Smooth muscle cell (in vitro differentiated cells): ENCODE measurements at regions not wholly inside any gene's neighbourhood (a gene's known extent, or its start where the extent isn't known, plus 50 kb on each side); places are given as distances from the start of the nearest gene placed in this dataset.

Experiments
- DNase-seq: peaks from one replicate; lab custom pipeline; 2025; ENCODE audit not compliant: unreplicated experiment; lab: John Stamatoyannopoulos, UW
- H2AFZ ChIP-seq: fragments of 200-600 bp; sonication (generic); 2 replicates; pipeline ENCODE4 v1.6.0; 2016; ENCODE audit warnings: antibody characterized with exemption, low read depth, mild to moderate bottlenecking
- H3F3A ChIP-seq: fragments of 200-600 bp; sonication (generic); 2 replicates; pipeline ENCODE4 v1.6.0; 2017; ENCODE audit warnings: antibody characterized with exemption, low read depth
- H3K27ac ChIP-seq: fragments of 200-600 bp; sonication (generic); 2 replicates; pipeline ENCODE4 v1.5.1; 2016; ENCODE audit warnings: low read depth, mild to moderate bottlenecking
- H3K27me3 ChIP-seq: fragments of 200-600 bp; sonication (generic); 2 replicates; pipeline ENCODE4 v1.6.1; 2016; ENCODE audit warnings: low read depth, mild to moderate bottlenecking
- H3K36me3 ChIP-seq: fragments of 200-600 bp; sonication (generic); 2 replicates; pipeline ENCODE4 v1.5.1; 2016; ENCODE audit warnings: low read depth
- H3K4me1 ChIP-seq: fragments of 200-600 bp; sonication (generic); 2 replicates; pipeline ENCODE4 v1.5.1; 2016; ENCODE audit warnings: low read depth
- H3K4me2 ChIP-seq: fragments of 200-600 bp; sonication (generic); 2 replicates; pipeline ENCODE4 v1.6.0; 2016; ENCODE audit warnings: mild to moderate bottlenecking
- H3K4me3 ChIP-seq: fragments of 200-600 bp; sonication (generic); 2 replicates; pipeline ENCODE4 v1.5.1; 2016; ENCODE audit warnings: mild to moderate bottlenecking
- H3K79me2 ChIP-seq: fragments of 200-600 bp; sonication (generic); 2 replicates; pipeline ENCODE4 v1.6.0; 2016; ENCODE audit warnings: low read depth, mild to moderate bottlenecking
- H3K9ac ChIP-seq: fragments of 200-600 bp; sonication (generic); 2 replicates; pipeline ENCODE4 v1.6.0; 2016; ENCODE audit warnings: low read depth
- H3K9me3 ChIP-seq: fragments of 200-600 bp; sonication (generic); replicated peaks from 2 replicates; pipeline ENCODE4 v1.5.1; 2016; ENCODE audit warnings: low read depth
- H4K20me1 ChIP-seq: fragments of 200-600 bp; sonication (generic); 2 replicates; pipeline ENCODE4 v1.6.0; 2016; ENCODE audit warnings: low read depth
- CTCF ChIP-seq: fragments of 200-600 bp; sonication (generic); IDR thresholded peaks from 2 replicates; pipeline ENCODE4 v1.5.1; 2017; ENCODE audit warnings: borderline replicate concordance, mild to moderate bottlenecking, antibody characterized with exemption; ENCODE audit not compliant: insufficient read depth, poor library complexity, severe bottlenecking
- WGBS: methylation state at CpG from one replicate; pipeline ENCODE4 v1.1.7; 2016; ENCODE audit warnings: low lambda C conversion rate; 5-methylcytosine and 5-hydroxymethylcytosine counted together

DNA sequence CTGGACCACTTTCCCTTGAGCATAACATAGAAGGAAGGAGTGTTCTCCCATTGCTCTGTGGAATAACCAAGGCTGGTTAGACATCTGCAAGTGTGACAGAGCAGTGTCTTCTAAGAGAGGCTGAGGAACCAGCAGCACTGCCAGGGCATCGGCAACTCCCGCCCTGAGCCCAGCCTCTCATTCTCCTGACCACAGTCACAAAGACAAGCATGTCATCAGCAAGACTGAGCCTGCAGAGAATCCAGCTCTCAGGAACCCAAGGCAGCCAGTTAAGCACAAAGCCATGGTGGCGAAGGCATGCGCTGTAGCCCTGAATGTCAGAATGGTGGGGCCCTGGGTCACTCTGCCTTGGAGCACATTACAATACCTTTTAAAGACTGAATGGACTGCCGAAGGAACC lies 253.9 kb downstream of the AGTPBP1 start:
- WGBS = 84% methylated on average over 5 of the region's 5 CpGs
- TF ChIP-seq CTCF = no peak

DNA sequence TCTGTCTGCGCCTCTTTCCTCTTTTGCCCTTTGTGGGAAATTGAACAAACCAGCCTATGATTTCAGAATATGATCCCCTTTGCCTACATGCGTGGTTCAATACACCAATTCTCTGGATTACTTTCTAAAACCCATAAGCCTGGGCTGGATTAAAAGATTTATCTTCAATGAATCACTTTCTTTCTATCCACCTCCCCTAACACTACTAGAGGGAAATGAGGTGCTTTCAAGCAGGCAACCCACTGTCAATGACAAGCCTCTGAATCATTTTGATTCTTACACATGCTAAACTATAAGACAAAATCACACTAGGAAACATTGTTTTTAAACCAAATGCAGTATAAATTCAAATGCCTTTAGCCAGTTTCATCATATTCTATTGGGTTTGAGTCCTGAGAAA lies 257.5 kb downstream of the AGTPBP1 start:
- no peaks in the 10 kb centered on the region for H3K4me1 ChIP-seq
- no peaks in the 10 kb centered on the region for H3K79me2 ChIP-seq
- H3K4me3 ChIP-seq = no peak overlapping the region
- no peaks in the 10 kb centered on the region for H3F3A ChIP-seq
- H2AFZ ChIP-seq = no peak overlapping the region
- peaks cover 53% of the 10 kb centered on the region for H3K27me3 ChIP-seq
- 57% methylated on average over 2 of the region's 2 CpGs for WGBS
- H3K36me3 ChIP-seq = no peaks in the 10 kb centered on the region
- H3K9me3 ChIP-seq = no peaks in the 10 kb centered on the region
- H4K20me1 ChIP-seq = no peaks in the 10 kb centered on the region
- TF ChIP-seq CTCF = no peak
- no peak overlapping the region for H3K9ac ChIP-seq
- H3K4me2 ChIP-seq = no peak overlapping the region
- no peak for DNase-seq
- H3K27ac ChIP-seq = no peak overlapping the region

More for the DNA sequence above, 253.9 kb downstream of the AGTPBP1 start:
- Histone ChIP-seq H3K9ac (no peak overlapping the region), H3F3A (no peaks in the 10 kb centered on the region), H3K4me3 (no peak overlapping the region), H3K27me3 (peaks cover 25% of the 10 kb centered on the region), H3K4me2 (no peak overlapping the region), H3K79me2 (no peaks in the 10 kb centered on the region), H2AFZ (no peak overlapping the region), H3K27ac (no peak overlapping the region), H3K36me3 (no peaks in the 10 kb centered on the region), H4K20me1 (no peaks in the 10 kb centered on the region), H3K4me1 (no peaks in the 10 kb centered on the region), H3K9me3 (no peaks in the 10 kb centered on the region)
- no peak for DNase-seq

GRCh38 chr9:85483208-85483607 lies 258.5 kb downstream of the AGTPBP1 start:
- no peaks in the 10 kb centered on the region for H3F3A ChIP-seq
- H3K36me3 ChIP-seq = no peaks in the 10 kb centered on the region
- H3K9ac ChIP-seq = no peak overlapping the region
- peak; percentile 13 for TF ChIP-seq CTCF
- no peak overlapping the region for H3K4me2 ChIP-seq
- no peaks in the 10 kb centered on the region for H3K79me2 ChIP-seq
- DNase-seq = no peak
- no peak overlapping the region for H2AFZ ChIP-seq
- no peak overlapping the region for H3K27ac ChIP-seq
- WGBS = 90% methylated on average over 4 of the region's 4 CpGs
- H3K4me3 ChIP-seq = no peak overlapping the region
- no peaks in the 10 kb centered on the region for H4K20me1 ChIP-seq
- no peaks in the 10 kb centered on the region for H3K9me3 ChIP-seq
- peaks cover 61% of the 10 kb centered on the region for H3K27me3 ChIP-seq
- no peaks in the 10 kb centered on the region for H3K4me1 ChIP-seq

DNA sequence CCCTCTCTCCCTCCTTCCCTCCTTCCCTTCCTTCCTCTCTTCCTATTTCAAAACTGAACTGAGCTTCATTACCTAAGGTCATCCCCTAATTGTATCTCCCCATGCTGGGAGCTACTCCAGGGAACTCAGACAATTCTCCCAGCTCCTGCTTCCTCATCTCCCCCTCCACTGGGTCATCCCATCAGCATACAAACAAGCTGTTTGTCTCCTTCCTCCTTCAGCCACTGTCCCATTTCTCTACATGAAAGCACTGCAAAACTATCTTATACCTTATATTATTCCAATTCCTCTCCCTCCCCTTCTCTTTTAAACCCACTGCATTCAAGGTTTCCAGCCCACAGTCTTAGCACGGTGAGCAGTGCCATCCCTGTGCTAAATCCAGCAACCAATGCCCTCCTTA lies 262.4 kb downstream of the AGTPBP1 start:
- Histone ChIP-seq H3K79me2 (no peaks in the 10 kb centered on the region), H3K4me2 (no peak overlapping the region), H2AFZ (no peak overlapping the region), H3K9me3 (no peaks in the 10 kb centered on the region), H3K36me3 (no peaks in the 10 kb centered on the region), H3K9ac (no peak overlapping the region), H3F3A (no peaks in the 10 kb centered on the region), H3K4me3 (no peak overlapping the region), H4K20me1 (no peaks in the 10 kb centered on the region), H3K27ac (no peak overlapping the region), H3K4me1 (no peaks in the 10 kb centered on the region), H3K27me3 (peaks cover 40% of the 10 kb centered on the region)
- TF ChIP-seq CTCF = no peak
- DNase-seq = no peak
- 94% methylated on average over 1 of the region's 1 CpG for WGBS
